Stimulated activated CD4-positive, alpha-beta T cell treated with anti-CD3 and anti-CD28 coated beads, Interleukin-4, amount 100 ng/mL, for 24 hours (primary cell): ENCODE measurements at regions not wholly inside any gene's neighbourhood (a gene's known extent, or its start where the extent isn't known, plus 50 kb on each side); places are given as distances from the start of the nearest gene placed in this dataset.
A peak's percentile ranks its signal among the peaks of the same experiment; 100 is the strongest.

ENCODE experiments used
- DNase-seq: peaks from one replicate; pipeline ENCODE4 v3.0.0-alpha.2; 2020

GRCh38 chr6:149150301-149150700 is 167.2 kb upstream of the TAB2 start:
- no peak for DNase-seq

DNA sequence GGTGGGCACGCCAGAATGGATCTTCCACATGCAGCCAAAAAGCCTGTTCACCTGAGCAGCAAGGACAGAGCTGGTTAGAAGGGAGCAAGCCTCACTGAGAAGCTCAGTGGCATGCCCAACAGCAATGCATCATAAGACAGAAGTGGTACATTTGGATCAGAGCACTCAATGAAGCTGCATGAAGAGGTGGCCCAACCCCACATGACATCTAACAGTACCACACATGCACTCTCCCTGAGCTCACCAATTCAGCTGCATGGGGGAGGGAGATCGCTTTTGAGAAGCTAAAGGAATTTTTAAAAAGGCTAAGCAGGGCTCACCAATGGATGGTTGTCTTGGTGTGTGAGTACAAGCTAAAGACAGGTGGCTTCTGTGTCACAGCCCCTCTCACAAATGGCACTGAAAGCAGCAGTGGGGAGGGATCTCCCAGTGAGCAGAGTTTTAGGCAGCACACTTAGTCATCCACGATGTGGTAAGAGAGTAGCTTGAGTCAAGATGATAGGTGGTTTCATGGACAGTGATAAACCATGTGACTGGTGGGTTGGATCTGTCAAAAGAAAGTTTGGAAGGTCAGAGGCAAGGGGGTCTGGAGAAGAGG is 166.6 kb upstream of the TAB2 start:
- DNase-seq = peak; percentile 56

- DNase-seq = no peak
These were observed 165.0 kb upstream of the TAB2 start for GRCh38 chr6:149152521-149152920.

- no peak for DNase-seq
These were observed 164.4 kb upstream of the TAB2 start for GRCh38 chr6:149153100-149153499.

- DNase-seq = no peak
These were observed 163.8 kb upstream of the TAB2 start for GRCh38 chr6:149153693-149154092.

DNA sequence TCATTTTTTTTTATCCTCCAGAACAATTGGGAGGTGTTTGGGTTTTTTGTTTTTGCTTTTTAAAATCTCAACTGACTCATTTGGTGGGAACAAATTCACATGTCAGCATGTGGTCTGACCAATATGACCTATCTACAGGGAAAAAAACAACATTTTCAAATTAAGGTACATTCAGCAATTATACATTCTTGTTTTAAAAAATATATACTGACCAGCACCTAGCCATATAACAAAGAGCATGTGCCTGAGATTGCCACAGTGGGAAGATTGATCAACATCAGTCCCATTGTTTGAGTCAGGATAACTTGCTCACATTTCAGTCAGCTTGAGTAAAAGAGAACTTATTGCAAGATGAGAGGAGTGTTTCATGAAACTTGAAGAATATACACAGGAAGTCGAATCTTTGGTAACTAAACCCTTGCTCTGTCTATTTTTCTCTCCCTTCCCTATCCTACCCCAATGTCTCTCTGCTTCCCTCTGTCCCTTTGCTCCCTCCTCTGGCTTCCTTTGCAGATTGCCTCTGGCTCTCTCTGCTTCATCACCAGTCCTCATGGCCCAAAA is 163.2 kb upstream of the TAB2 start:
- no peak for DNase-seq

- DNase-seq = no peak
These were observed 160.4 kb upstream of the TAB2 start for GRCh38 chr6:149157126-149157525.

- no peak for DNase-seq
These were observed 159.4 kb upstream of the TAB2 start for GRCh38 chr6:149158076-149158475.

- no peak for DNase-seq
These were observed 156.6 kb upstream of the TAB2 start for GRCh38 chr6:149160943-149161342.

- DNase-seq = no peak
These were observed 154.6 kb upstream of the TAB2 start for GRCh38 chr6:149162924-149163323.

DNA sequence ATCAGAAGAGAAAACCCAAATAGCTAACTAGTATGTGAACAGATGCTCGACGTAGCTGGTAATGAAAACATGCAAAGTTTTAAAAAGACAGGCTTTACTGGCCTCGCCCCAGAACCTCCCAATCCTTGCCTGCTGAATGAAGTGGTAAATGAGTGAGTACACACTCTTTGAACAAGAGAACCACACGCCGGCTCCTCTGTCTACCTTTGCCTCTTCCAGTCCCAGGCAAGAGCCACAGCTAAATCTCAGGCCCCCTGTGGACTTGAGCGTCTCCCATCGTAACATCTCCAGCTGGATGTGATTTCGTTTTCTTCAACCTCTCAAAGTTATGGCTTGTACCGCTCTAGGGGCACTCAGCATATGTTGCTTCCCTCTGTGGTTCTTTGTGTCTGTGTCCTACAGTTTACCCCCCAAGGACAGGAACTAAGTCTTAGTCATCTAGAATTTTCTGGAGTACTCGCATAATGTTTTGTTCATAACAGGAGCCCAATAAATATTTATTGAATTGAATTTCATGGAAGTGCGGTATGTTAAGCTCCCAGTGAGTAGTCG is 153.2 kb upstream of the TAB2 start:
- DNase-seq = no peak

DNA sequence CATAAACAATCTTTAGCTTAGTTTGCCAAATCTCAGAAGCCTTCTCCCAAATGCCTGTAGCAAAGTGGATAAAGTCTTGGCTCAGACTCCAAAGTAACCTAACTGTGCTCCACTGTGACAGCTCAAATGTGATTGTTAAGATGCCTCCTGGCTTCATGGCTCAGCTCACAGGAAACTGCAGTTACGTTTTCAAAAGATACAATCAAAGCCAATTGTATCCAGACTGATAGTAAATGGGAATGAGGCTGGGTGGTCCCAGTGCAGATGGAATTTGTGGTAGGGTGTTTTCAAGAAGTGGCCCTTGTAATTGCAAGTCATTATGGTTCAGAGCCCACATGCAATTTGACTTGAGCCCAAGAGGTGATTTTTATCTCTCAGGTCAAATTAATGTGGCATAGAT is 151.2 kb upstream of the TAB2 start:
- DNase-seq = no peak

GRCh38 chr6:149166747-149167146 is 150.8 kb upstream of the TAB2 start:
- DNase-seq = no peak

GRCh38 chr6:149168968-149169367 is 148.5 kb upstream of the TAB2 start:
- DNase-seq = no peak

DNA sequence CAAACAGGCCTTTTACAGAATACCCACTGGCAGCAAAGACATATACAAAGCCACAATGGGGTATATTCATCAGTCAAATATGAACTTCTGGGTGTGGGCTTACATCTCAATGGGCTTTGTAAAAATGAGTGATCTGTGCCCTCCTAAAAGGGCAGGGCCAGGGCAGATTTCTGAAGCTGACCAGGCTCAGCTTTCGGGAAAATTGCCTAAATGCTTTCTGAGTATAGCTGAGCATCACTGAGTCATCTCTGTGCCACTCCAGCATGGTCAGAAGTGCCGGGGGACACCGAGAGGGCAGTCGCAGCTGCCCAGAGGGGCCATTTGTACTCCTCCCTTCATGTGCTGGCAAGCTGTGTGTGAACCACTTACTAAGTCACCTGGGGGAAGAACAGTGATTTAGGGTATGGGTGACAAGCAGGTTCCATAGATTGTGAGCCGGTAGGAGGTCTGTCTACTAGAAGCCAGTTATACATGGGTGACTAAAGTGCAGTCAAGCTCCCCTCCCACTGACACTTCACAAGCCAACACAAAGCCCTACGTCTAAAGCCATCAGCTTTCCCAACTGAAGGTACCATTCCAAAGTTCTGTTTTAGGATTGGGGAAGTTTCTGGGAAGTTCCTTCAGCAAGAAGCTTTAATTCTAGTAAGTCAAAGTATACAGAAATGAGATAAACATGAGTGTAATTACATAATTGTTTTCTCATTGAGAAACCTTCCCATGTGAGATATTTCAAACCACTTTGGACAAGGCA is 147.6 kb upstream of the TAB2 start:
- DNase-seq = no peak

DNA sequence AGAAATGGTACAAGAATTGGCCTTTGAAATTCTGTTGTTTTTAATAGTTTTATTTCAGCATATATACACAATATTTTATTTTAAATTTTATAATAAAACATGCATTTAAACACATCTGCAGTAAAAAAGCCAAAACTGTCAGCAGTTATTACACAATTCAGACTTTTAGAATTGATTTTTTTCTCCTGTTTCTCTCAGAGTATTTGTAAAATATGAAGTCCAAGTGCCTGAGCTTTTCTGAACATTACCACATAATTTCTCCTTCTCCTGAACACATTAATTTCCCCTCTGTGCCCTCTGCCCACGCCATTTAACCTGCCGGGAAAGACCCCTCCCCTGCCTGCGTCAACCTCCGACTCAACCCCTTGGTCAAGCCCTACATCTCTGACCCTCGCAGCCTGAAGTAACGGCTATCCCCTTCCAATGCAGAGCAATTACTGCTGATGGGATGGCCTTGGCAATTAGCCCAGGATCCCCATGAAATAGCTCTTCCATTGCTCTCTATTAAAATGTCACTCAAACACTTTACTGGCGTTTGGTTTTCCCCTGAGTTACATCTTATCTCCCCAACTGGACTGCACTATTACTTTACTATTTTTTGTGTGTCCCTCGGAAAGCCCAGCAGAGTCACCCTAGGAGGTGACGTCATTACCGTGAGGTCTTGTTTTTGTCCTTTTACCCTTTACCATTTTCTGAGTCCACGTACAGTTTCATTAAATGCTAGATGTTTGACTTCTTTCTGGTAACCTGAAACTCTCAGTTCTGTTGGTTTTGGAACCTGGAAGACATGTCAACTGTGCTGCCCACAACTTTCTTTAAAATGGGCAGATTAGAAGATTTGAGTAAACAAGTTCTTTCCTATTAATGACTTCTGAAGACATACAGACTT is 146.7 kb upstream of the TAB2 start:
- DNase-seq = no peak

DNA sequence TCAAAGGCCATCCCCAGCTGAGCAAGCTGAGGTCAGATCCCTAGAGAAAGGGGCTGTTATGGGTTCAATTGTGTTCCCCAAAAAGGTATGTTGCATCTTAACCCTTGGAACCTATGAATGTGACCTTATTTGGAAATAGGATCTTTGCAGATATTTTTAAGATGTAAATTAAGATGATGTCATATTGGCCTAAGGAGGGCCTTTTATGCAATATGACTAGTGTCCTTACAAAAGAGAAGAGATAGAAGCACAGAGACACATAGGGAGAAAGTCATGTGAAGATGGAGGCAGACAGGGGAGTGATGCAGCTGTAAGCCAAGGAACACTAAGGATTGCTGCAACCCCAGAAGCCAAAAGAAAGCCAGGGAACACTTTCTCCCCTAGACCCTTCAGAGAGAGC is 144.3 kb upstream of the TAB2 start:
- no peak for DNase-seq

DNA sequence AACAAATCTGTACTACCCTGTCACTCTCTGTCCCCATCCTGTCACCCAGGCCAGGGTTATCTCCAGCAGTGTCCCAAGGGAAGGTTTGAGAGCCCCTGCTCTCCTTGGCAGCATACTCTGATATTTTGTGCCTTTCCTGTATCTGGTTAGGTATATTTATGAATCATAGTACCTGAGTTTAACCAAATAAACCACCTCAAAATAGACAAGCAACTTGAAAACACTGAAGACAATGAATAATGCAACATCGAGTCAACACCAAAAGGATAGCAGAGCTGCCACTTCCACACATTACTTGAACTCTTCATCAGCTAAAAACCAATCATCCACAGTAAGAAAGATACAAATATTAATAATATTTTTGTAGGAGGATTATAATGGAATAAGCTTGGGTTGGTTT is 142.6 kb upstream of the TAB2 start:
- DNase-seq = no peak

- no peak for DNase-seq
These were observed 140.4 kb upstream of the TAB2 start for GRCh38 chr6:149176971-149177667.

- DNase-seq = no peak
These were observed 138.1 kb upstream of the TAB2 start for GRCh38 chr6:149179431-149179830.

DNA sequence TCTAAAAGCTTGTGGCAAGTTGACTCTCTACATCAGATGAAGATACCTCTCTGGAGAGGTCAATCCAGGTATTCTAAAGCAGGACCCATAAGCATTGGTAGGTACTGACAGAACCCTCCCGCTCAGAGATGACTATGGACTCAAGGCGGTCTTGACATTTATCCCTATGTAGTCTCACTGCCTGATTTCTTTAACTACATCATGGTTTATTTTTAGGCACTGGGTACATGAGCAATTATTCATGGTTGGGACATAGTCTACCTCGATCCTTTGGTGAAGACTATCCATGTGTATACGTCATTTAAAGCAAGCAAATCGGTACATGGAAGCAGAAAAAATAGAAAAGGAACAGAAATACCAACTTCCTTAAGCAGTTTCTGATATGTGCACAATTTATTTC is 136.2 kb upstream of the TAB2 start:
- no peak for DNase-seq

- DNase-seq = no peak
These were observed 135.2 kb upstream of the TAB2 start for GRCh38 chr6:149182262-149182661.

- DNase-seq = no peak
These were observed 133.0 kb upstream of the TAB2 start for GRCh38 chr6:149184523-149184922.
